GM10266 (cell line): ENCODE measurements at regions not wholly inside any gene's neighbourhood (a gene's known extent, or its start where the extent isn't known, plus 50 kb on each side); places are given as distances from the start of the nearest gene placed in this dataset.
"Not testable (repeated sequence)": the region's sequence is repeated elsewhere in the genome, so short reads cannot be mapped to it uniquely, and the experiment has no call there.

ENCODE experiments used
- DNase-seq: peaks from one replicate; pipeline ENCODE4 v3.0.0; 2012; ENCODE audit errors: extremely low spot score
- TF ChIP-seq, protein P1 (sequence below): IDR thresholded peaks from 2 replicates; pipeline ENCODE4 v1.5.1; 2012; ENCODE audit warnings: mild to moderate bottlenecking, low read depth; ENCODE audit not compliant: control insufficient read depth, insufficient read depth; ENCODE audit errors: missing control alignments

DNA sequence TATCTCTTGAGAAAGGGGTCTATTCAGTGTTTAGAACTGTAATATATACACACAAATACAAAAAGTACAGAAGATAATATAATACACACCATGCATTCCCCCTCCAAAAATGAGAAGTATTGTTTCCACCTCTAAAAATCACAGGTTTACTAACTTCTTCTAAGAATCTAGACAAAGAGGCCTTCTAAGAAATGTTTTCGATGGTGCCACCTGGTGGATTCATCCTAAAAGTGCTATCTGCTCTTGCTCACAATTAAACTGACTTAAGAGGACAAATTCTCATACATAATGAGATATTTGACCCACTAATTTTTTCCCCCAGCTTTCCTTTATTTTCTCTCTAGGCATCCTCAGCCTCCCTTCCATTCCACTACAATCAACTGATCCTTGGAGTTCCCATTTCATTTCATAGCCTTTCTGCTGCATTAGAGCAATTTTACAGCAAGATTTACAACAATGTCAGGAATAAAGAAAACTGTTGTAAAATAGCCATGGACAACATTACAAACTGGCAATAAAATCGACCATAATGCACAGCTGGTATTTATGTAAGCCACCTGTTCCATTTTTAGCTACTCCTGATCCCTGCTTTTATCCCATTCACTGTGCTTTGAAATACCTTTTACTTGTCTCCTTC is 124.6 kb downstream of the ARRDC4 start:
- TF ChIP-seq, protein P1, sequence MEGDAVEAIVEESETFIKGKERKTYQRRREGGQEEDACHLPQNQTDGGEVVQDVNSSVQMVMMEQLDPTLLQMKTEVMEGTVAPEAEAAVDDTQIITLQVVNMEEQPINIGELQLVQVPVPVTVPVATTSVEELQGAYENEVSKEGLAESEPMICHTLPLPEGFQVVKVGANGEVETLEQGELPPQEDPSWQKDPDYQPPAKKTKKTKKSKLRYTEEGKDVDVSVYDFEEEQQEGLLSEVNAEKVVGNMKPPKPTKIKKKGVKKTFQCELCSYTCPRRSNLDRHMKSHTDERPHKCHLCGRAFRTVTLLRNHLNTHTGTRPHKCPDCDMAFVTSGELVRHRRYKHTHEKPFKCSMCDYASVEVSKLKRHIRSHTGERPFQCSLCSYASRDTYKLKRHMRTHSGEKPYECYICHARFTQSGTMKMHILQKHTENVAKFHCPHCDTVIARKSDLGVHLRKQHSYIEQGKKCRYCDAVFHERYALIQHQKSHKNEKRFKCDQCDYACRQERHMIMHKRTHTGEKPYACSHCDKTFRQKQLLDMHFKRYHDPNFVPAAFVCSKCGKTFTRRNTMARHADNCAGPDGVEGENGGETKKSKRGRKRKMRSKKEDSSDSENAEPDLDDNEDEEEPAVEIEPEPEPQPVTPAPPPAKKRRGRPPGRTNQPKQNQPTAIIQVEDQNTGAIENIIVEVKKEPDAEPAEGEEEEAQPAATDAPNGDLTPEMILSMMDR = peak; percentile 54
- DNase-seq = no peak

DNA sequence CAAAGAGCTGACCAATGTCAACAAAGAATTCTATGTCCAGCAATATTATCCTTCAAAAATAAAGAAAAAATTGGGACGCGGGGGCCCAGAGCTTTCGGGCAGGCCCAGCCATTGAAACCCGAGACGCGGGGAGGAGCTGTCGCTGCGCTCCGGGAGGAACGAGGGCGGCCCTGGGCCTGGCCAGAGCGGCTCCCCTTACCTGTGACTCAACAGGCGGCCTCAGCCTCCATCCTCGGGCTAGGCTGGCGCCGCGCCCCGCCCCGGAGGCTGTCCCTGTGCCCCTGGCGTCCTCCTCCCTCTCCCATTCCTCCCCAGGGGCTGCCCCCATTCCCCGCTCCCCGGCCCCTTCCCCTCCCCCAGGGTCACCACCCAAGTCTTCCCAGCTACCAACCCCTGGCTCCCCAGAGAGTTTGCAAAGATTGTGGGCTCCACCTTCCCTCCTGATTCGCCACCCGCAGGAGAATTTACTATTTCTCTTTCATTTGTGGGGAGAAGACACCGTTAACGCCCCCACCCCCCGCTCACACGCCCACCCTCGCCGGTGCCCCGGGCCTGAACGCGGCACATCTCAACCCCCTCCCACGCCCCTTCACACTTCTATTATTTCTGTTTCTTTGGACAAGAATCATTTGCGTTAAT is 127.9 kb downstream of the ARRDC4 start:
- DNase-seq = not testable (repeated sequence)

DNA sequence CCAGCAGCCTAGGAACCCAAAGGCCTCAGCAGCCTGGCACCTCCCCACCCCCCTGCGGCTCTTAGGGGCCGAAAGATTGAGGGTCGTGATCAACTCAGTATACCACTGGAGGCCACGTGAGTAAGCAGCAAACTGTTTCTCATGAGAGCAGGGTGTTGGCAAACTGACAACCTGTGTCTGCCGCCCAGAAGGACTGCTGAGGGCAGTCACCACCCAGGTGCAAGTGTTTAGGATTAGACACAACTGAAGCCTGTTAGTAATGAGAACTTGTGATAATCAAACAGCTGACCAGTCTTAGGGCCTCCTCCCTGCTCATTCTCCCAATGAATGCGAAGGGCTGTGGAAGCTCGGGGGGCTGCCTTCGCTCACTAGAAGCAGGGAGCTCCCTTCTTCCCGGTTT is 128.8 kb downstream of the ARRDC4 start:
- not testable (repeated sequence) for DNase-seq

DNA sequence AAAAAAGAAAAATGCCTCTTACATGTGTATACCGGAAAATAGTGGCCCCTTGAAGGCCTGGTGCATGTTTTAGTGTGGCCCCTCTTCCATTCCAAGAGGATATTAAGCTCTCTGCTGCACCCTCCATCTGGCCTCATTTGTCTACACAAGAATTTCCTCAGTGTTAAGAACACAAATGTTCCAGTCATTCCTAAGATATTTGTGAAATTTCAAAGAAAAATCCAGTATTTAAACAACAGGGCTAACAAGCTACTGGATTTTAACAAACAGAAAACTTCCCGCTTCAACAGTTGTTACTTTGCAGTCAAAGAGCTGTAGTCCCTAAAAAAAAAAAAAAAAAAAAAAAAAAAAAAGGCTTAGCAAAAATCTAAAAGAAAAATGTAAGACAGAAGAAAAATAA is 137.5 kb downstream of the ARRDC4 start:
- DNase-seq = not testable (repeated sequence)

DNA sequence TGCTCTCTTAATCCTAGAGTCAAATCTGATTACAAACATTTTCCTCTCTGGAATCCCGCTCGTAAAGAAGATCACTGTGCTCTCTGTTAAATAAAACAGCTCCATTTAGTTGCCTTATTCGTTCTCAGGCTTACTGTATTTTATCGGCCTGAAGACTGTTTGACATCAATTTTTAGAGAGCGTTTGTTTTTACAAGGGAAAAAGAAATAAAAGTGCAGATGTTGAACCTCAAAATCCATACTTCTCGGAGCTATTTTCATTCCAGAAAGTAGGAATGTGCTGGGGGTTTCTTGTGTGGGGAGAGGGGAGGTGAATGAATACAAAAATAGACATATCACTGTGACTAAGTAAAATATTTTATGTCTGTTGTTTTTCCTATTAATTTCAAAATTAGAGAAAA is 140.1 kb downstream of the ARRDC4 start:
- DNase-seq = not testable (repeated sequence)

DNA sequence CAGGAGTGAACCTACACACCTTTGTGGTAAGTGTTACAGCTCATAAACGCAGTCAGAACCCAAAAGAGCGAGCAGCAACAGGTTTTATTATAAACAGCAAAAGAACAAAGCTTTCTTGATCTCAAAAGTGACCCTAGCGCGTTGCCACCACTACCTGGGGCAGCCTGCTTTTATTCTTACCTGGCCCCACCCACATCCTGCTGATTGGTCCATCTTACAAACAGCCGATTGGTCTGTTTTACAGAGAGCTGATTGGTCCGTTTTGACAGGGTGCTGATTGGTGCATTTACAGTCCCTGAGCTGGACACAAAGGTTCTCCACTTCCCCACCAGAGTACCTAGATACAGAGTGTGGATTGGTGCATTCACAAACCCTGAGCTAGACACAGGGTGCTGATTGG is 143.1 kb downstream of the ARRDC4 start:
- no peak for DNase-seq
- TF ChIP-seq, protein P1 = no peak

DNA sequence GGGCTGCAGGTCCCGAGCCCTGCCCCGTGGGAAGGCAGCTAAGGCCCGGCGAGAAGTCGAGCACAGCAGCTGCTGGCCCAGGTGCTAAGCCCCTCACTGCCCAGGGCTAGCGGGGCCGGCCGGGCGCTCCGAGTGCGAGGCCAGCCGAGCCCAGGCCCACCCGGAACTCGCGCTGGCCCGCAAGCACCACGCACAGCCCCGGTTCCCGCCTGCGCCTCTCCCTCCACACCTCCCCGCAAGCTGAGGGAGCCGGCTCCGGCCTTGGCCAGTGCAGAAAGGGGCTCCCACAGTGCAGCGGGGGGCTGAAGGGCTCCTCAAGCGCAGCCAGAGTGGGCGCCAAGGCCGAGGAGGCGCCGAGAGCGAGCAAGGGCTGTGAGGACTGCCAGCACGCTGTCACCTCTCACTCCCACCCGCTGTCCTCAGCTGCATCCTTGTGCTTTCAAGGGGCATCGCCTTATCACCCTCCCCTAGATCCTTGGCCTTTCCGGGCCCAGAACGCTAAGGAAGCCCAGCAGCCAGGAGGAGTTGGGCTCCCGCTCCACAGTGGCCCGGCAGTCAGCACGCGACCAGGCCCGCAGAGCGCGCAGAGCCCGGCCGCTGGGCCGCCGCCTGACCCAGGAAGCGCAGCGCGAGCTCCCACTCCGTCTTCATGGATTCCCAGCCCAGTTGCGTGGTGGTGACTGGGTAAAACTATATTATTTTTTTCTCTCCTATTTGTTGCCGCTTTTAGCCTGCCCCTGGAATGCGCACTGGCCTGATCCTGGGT is 144.1 kb downstream of the ARRDC4 start:
- DNase-seq = not testable (repeated sequence)

DNA sequence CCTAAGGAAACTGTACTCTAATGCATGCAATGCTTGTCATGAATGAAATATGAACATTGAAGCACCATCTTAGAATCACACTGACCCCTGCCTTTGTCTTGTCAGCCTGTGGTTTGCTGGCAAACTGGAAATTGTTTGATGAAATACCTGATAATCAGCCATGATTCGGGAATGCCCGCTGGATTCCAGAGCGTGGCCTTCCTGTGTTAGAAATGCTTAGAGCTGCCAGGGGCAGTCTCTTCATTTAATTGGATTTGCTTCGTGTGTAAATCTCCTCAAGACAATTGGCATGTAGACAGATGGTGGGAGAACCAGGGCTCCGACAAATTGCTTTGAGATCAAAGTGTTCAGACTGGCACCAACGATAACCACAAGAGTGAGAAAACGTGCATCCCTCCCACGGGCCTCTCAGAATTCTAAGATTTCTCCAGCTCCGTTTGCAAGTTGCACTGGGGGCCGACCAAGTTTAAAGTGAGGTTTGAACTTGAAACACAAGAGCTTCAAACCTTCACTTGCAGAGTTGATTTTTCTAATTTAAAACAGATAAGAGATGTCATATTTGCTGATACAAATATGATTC is 146.2 kb downstream of the ARRDC4 start:
- not testable (repeated sequence) for DNase-seq

DNA sequence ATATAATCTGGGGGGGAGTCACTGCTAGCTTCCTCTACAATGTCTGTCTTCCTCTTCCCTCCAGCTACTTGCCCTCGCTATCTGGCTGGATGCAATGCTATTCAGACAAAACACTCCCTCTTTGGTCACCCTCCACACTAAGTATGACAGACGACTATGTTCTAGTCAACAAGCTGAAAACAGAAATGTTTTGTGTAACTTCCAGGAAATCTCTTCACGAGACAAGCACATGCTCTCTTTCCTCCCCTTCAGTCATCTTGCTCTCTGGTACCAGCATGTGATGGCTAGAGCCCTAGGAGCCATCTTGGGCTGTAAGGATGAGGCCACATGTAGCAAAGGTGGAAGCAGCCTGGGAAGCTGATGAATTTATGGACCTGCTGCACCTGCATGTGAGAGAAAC is 151.3 kb downstream of the ARRDC4 start:
- DNase-seq = no peak
- TF ChIP-seq, protein P1 = no peak

DNA sequence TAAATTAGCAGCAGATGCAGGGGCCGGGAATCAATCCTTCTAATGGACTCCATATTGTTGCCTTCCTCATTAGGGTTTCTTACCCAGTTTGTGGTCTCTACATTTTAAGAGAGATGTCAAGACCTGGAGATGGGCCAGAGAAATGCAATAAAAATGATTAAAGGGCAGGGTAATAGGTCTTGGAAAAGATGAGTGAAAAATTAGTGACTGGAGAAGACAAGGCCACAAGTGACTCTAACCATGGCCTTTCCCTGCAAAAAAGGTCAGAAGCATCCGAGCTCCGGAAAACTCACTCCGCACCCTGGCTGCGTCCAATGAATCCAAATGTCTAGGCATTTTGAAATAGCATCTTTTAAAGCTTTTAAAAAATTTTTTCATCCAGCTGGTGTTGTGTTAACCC is 152.8 kb downstream of the ARRDC4 start:
- DNase-seq = no peak
- TF ChIP-seq, protein P1 = no peak
